H1 (cell line): ENCODE measurements at regions not wholly inside any gene's neighbourhood (a gene's known extent, or its start where the extent isn't known, plus 50 kb on each side); places are given as distances from the start of the nearest gene placed in this dataset.

Source experiments
- CHD2 ChIP-seq: IDR thresholded peaks from 2 replicates; pipeline ENCODE4 v1.6.1; 2012; ENCODE audit warnings: low read length, improper control_type of control experiment
- CTCF ChIP-seq, 3 experiments: IDR thresholded peaks; 1 replicate in 2 of 3; 2 replicates in 1 of 3; pipeline versions ENCODE4 v1.5.1 to v1.6.1; 2011; ENCODE audit warnings: low read length in 3 of 3, mild to moderate bottlenecking in 3 of 3, inconsistent platforms in 2 of 3, low read depth in 1 of 3, moderate library complexity in 1 of 3; ENCODE audit not compliant: insufficient read depth in 1 of 3; ENCODE audit errors: control extremely low read depth in 1 of 3
- EGR1 ChIP-seq: IDR thresholded peaks from 2 replicates; pipeline ENCODE4 v1.6.1; 2011; ENCODE audit warnings: low read depth, low read length, borderline replicate concordance
- EZH2 ChIP-seq: fragments of 200-600 bp; sonication (generic); IDR thresholded peaks from 2 replicates; pipeline ENCODE4 v1.7.1; 2012; ENCODE audit warnings: low read depth, mild to moderate bottlenecking, moderate library complexity, low read length, inconsistent platforms; ENCODE audit not compliant: severe bottlenecking
- MAX ChIP-seq: IDR thresholded peaks from 2 replicates; pipeline ENCODE4 v1.6.1; 2012; ENCODE audit warnings: inconsistent platforms
- POLR2A ChIP-seq, 2 experiments: IDR thresholded peaks; 1 replicate in 1 of 2; 2 replicates in 1 of 2; pipeline ENCODE4 v1.6.1; 2011; ENCODE audit warnings: low read depth in 2 of 2, low read length in 2 of 2, mild to moderate bottlenecking in 2 of 2; ENCODE audit errors: control extremely low read depth in 1 of 2
- POLR2AphosphoS5 ChIP-seq: IDR thresholded peaks from 2 replicates; pipeline ENCODE4 v1.6.1; 2011; ENCODE audit warnings: low read depth, low read length
- RNF2 ChIP-seq: fragments of 200-900, 300-1000 bp; sonication (generic); IDR thresholded peaks from 2 replicates; pipeline ENCODE4 v1.7.1; 2016; ENCODE audit warnings: borderline replicate concordance, low read depth, mild to moderate bottlenecking, antibody characterized with exemption, low read length; ENCODE audit not compliant: poor library complexity, severe bottlenecking; ENCODE audit errors: missing control alignments
- SP1 ChIP-seq: IDR thresholded peaks from 2 replicates; pipeline ENCODE4 v1.6.1; 2011; ENCODE audit warnings: low read depth, low read length
- TAF1 ChIP-seq: IDR thresholded peaks from 2 replicates; pipeline ENCODE4 v1.6.1; 2011; ENCODE audit warnings: mild to moderate bottlenecking, low read depth, low read length

GRCh38 chr2:120871016-120871635 is 135.5 kb downstream of the GLI2 start:
- TF ChIP-seq SP1 = no peak
- TF ChIP-seq MAX = no peak
- no peak for TF ChIP-seq CTCF (IDR thresholded peaks at IDR 0.05; ENCODE audit: control extremely low read depth in 1 of 3, insufficient read depth in 1 of 3, low read depth in 1 of 3, low read length in 3 of 3)
- no peak for TF ChIP-seq TAF1
- TF ChIP-seq CHD2 = no peak
- no peak for TF ChIP-seq RNF2
- TF ChIP-seq EZH2 = no peak
- TF ChIP-seq POLR2A (IDR thresholded peaks at IDR 0.05; ENCODE audit: control extremely low read depth in 1 of 2, low read depth in 2 of 2, low read length in 2 of 2) = no peak
- TF ChIP-seq POLR2AphosphoS5 = no peak
- no peak for TF ChIP-seq EGR1
